DOHH2 (cell line): ENCODE measurements at regions not wholly inside any gene's neighbourhood (a gene's known extent, or its start where the extent isn't known, plus 50 kb on each side); places are given as distances from the start of the nearest gene placed in this dataset.
"Not testable (repeated sequence)": the region's sequence is repeated elsewhere in the genome, so short reads cannot be mapped to it uniquely, and the experiment has no call there.

Experiments
- H3F3A ChIP-seq: fragments of 200-600 bp; sonication (generic), shearing (Covaris generic); 2 replicates; pipeline ENCODE4 v1.6.0; 2016; ENCODE audit warnings: antibody characterized with exemption, mild to moderate bottlenecking; ENCODE audit not compliant: control insufficient read depth, insufficient read depth
- H3K27ac ChIP-seq: fragments of 200-600 bp; sonication (generic); 2 replicates; pipeline ENCODE4 v1.5.1; 2014; ENCODE audit warnings: low read depth, mild to moderate bottlenecking, low read length, moderate library complexity
- H3K27me3 ChIP-seq: fragments of 200-600 bp; sonication (generic); 2 replicates; pipeline ENCODE4 v1.6.1; 2014; ENCODE audit warnings: mild to moderate bottlenecking, low read length, mixed read lengths; ENCODE audit not compliant: control insufficient read depth
- H3K36me3 ChIP-seq: fragments of 200-600 bp; sonication (generic); 2 replicates; pipeline ENCODE4 v1.6.1; 2014; ENCODE audit warnings: mild to moderate bottlenecking, low read length, moderate library complexity, mixed read lengths; ENCODE audit not compliant: control insufficient read depth
- H3K4me1 ChIP-seq: fragments of 200-600 bp; sonication (generic); 2 replicates; pipeline ENCODE4 v1.6.1; 2014; ENCODE audit warnings: mild to moderate bottlenecking, low read length, mixed read lengths; ENCODE audit not compliant: control insufficient read depth
- H3K4me2 ChIP-seq: fragments of 200-600 bp; sonication (generic); 2 replicates; pipeline ENCODE4 v1.6.0; 2014; ENCODE audit warnings: mild to moderate bottlenecking, low read length, moderate library complexity
- H3K4me3 ChIP-seq: fragments of 200-600 bp; sonication (generic); 2 replicates; pipeline ENCODE4 v1.5.1; 2014; ENCODE audit warnings: mild to moderate bottlenecking, low read length, mixed read lengths
- H3K79me2 ChIP-seq: fragments of 200-600 bp; sonication (generic); 2 replicates; pipeline ENCODE4 v1.6.1; 2014; ENCODE audit warnings: mild to moderate bottlenecking, low read length, mixed read lengths; ENCODE audit not compliant: control insufficient read depth
- H3K9me2 ChIP-seq: fragments of 200-600 bp; sonication (generic); replicated peaks from 2 replicates; pipeline ENCODE4 v1.6.1; 2014; ENCODE audit warnings: mild to moderate bottlenecking, low read length, mixed read lengths; ENCODE audit not compliant: control insufficient read depth
- H3K9me3 ChIP-seq: fragments of 200-600 bp; sonication (generic); 2 replicates; pipeline ENCODE4 v1.6.1; 2014; ENCODE audit warnings: antibody characterized with exemption, low read length, mixed read lengths; ENCODE audit not compliant: control insufficient read depth, insufficient read depth
- H4K20me1 ChIP-seq: fragments of 200-600 bp; sonication (generic); 2 replicates; pipeline ENCODE4 v1.6.0; 2014; ENCODE audit warnings: low read depth, mild to moderate bottlenecking, antibody characterized with exemption, low read length, moderate library complexity; ENCODE audit not compliant: control insufficient read depth, insufficient read depth
- CTCF ChIP-seq: fragments of 200-600 bp; sonication (generic); IDR thresholded peaks from one replicate; pipeline ENCODE4 v1.5.1; 2014; ENCODE audit warnings: antibody characterized with exemption, mild to moderate bottlenecking, low read depth, low read length; ENCODE audit not compliant: poor library complexity, severe bottlenecking
- EZH2phosphoT487 ChIP-seq: fragments of 200-600 bp; sonication (generic); IDR thresholded peaks from 2 replicates; pipeline ENCODE4 v1.6.1; 2017; ENCODE audit warnings: borderline replicate concordance, mild to moderate bottlenecking, antibody characterized with exemption, low read length, moderate library complexity, mixed read lengths

GRCh38 chr9:88916894-88917293 lies 74.4 kb upstream of the S1PR3 start:
- TF ChIP-seq EZH2phosphoT487 (no peak), CTCF (no peak)
- no peaks in the 10 kb centered on the region for H3K36me3 ChIP-seq
- H3K4me1 ChIP-seq, result peaks cover 23% of the 10 kb centered on the region
- no peaks in the 10 kb centered on the region for H3K9me2 ChIP-seq
- no peaks in the 10 kb centered on the region for H3K79me2 ChIP-seq
- no peaks in the 10 kb centered on the region for H4K20me1 ChIP-seq
- peaks cover 30% of the 10 kb centered on the region for H3K9me3 ChIP-seq
- H3F3A ChIP-seq, result peaks cover 6% of the 10 kb centered on the region; the same call in 1 of the 2 replicates
- no peak overlapping the region for H3K4me2 ChIP-seq
- H3K27me3 ChIP-seq, result no peaks in the 10 kb centered on the region
- H3K27ac ChIP-seq, result no peak overlapping the region
- no peak overlapping the region for H3K4me3 ChIP-seq

- TF ChIP-seq CTCF (no peak), EZH2phosphoT487 (no peak)
- peaks cover 28% of the 10 kb centered on the region for H3K4me1 ChIP-seq
- peaks cover 30% of the 10 kb centered on the region for H3K9me3 ChIP-seq
- no peaks in the 10 kb centered on the region for H3K9me2 ChIP-seq
- H3K27ac ChIP-seq, result no peak overlapping the region
- no peaks in the 10 kb centered on the region for H3K36me3 ChIP-seq
- H3K79me2 ChIP-seq, result no peaks in the 10 kb centered on the region
- no peaks in the 10 kb centered on the region for H4K20me1 ChIP-seq
- H3F3A ChIP-seq, result peaks cover 8% of the 10 kb centered on the region; the same call in 1 of the 2 replicates
- H3K4me3 ChIP-seq, result no peak overlapping the region
- no peak overlapping the region for H3K4me2 ChIP-seq
- H3K27me3 ChIP-seq, result no peaks in the 10 kb centered on the region
Measured at GRCh38 chr9:88917375-88917774, 73.9 kb upstream of the S1PR3 start.

GRCh38 chr9:88918537-88918936 lies 72.7 kb upstream of the S1PR3 start:
- not testable (repeated sequence) for H3K36me3 ChIP-seq, H3K79me2 ChIP-seq, H3K9me2 ChIP-seq, H3K27me3 ChIP-seq, H3K27ac ChIP-seq, H4K20me1 ChIP-seq, H3K4me2 ChIP-seq, H3K4me3 ChIP-seq
- H3F3A ChIP-seq, result peaks cover 13% of the 10 kb centered on the region
- peaks cover 30% of the 10 kb centered on the region for H3K9me3 ChIP-seq
- peaks cover 39% of the 10 kb centered on the region for H3K4me1 ChIP-seq

GRCh38 chr9:88920645-88921044 lies 70.6 kb upstream of the S1PR3 start:
- no peaks in the 10 kb centered on the region for H4K20me1 ChIP-seq

More at GRCh38 chr9:88920645-88921044, 70.6 kb upstream of the S1PR3 start:
- H3K79me2 ChIP-seq, result no peaks in the 10 kb centered on the region
- TF ChIP-seq CTCF, result no peak
- TF ChIP-seq EZH2phosphoT487, result no peak
- no peak overlapping the region for H3K4me2 ChIP-seq
- H3K36me3 ChIP-seq, result no peaks in the 10 kb centered on the region
- no peaks in the 10 kb centered on the region for H3K9me2 ChIP-seq
- H3K9me3 ChIP-seq, result peaks cover 30% of the 10 kb centered on the region
- no peak overlapping the region for H3K27ac ChIP-seq
- H3K4me3 ChIP-seq, result no peak overlapping the region
- peaks cover 13% of the 10 kb centered on the region for H3F3A ChIP-seq
- H3K27me3 ChIP-seq, result no peaks in the 10 kb centered on the region
- H3K4me1 ChIP-seq, result peaks cover 58% of the 10 kb centered on the region
